H9 (cell line): ENCODE measurements at regions not wholly inside any gene's neighbourhood (a gene's known extent, or its start where the extent isn't known, plus 50 kb on each side); places are given as distances from the start of the nearest gene placed in this dataset.
"Not testable (repeated sequence)": the region's sequence is repeated elsewhere in the genome, so short reads cannot be mapped to it uniquely, and the experiment has no call there.

Experiments used
- DNase-seq: peaks from one replicate; pipeline ENCODE4 v3.0.0-alpha.2; 2017
- H2AFZ ChIP-seq: one replicate; pipeline ENCODE4 v1.6.1; 2013; ENCODE audit warnings: mild to moderate bottlenecking, low read length, control low read depth, moderate library complexity
- H2AK5ac ChIP-seq: 2 replicates; pipeline ENCODE4 v1.6.1; 2013; ENCODE audit warnings: low read length, control low read depth, mixed read lengths; ENCODE audit not compliant: insufficient read length
- H2BK120ac ChIP-seq: one replicate; pipeline ENCODE4 v1.6.1; 2013; ENCODE audit warnings: low read depth, mild to moderate bottlenecking, low read length, control low read depth, inconsistent platforms; ENCODE audit not compliant: poor library complexity, severe bottlenecking
- H2BK12ac ChIP-seq: 2 replicates; pipeline ENCODE4 v1.6.1; 2013; ENCODE audit warnings: low read length, control low read depth, mixed read lengths, low read depth; ENCODE audit not compliant: insufficient read length
- H2BK15ac ChIP-seq: 2 replicates; pipeline ENCODE4 v1.6.1; 2013; ENCODE audit warnings: low read depth, low read length, control low read depth
- H2BK20ac ChIP-seq: one replicate; pipeline ENCODE4 v1.6.1; 2013; ENCODE audit warnings: low read depth, mild to moderate bottlenecking, low read length, control low read depth, inconsistent platforms; ENCODE audit not compliant: poor library complexity, severe bottlenecking
- H2BK5ac ChIP-seq: 2 replicates; pipeline ENCODE4 v1.6.1; 2013; ENCODE audit warnings: low read length, control low read depth, mixed read lengths; ENCODE audit not compliant: insufficient read length
- H3K14ac ChIP-seq: 2 replicates; pipeline ENCODE4 v1.6.1; 2013; ENCODE audit warnings: low read length, control low read depth; ENCODE audit not compliant: insufficient read depth
- H3K18ac ChIP-seq: 2 replicates; pipeline ENCODE4 v1.6.1; 2013; ENCODE audit warnings: low read depth, mild to moderate bottlenecking, mixed read lengths, low read length, control low read depth; ENCODE audit not compliant: insufficient read length
- H3K23ac ChIP-seq: 2 replicates; pipeline ENCODE4 v1.6.1; 2013; ENCODE audit warnings: low read length, control low read depth, mixed read lengths, low read depth; ENCODE audit not compliant: insufficient read length
- H3K23me2 ChIP-seq: 2 replicates; pipeline ENCODE4 v1.6.1; 2013; ENCODE audit warnings: low read depth, mild to moderate bottlenecking, mixed read lengths, low read length, control low read depth; ENCODE audit not compliant: insufficient read length, poor library complexity, severe bottlenecking
- H3K27ac ChIP-seq: 2 replicates; pipeline ENCODE4 v1.5.1; 2013; ENCODE audit warnings: low read length, control low read depth, mixed read lengths, low read depth; ENCODE audit not compliant: insufficient read length
- H3K27me3 ChIP-seq: 2 replicates; pipeline ENCODE4 v1.6.1; 2013; ENCODE audit warnings: low read length, control low read depth, inconsistent platforms; ENCODE audit not compliant: insufficient read depth
- H3K4ac ChIP-seq: 2 replicates; pipeline ENCODE4 v1.6.1; 2013; ENCODE audit warnings: low read depth, mild to moderate bottlenecking, control low read depth, inconsistent platforms, low read length, moderate library complexity
- H3K4me1 ChIP-seq: 2 replicates; pipeline ENCODE4 v1.6.1; 2013; ENCODE audit warnings: low read length, control low read depth, inconsistent platforms; ENCODE audit not compliant: insufficient read depth
- H3K4me2 ChIP-seq: 2 replicates; pipeline ENCODE4 v1.6.1; 2013; ENCODE audit warnings: low read length, control low read depth, mixed read lengths; ENCODE audit not compliant: insufficient read length, insufficient read depth
- H3K56ac ChIP-seq: 2 replicates; pipeline ENCODE4 v1.6.1; 2013; ENCODE audit warnings: low read depth, mild to moderate bottlenecking, mixed read lengths, low read length, control low read depth; ENCODE audit not compliant: insufficient read length
- H3K79me1 ChIP-seq: 2 replicates; pipeline ENCODE4 v1.6.1; 2013; ENCODE audit warnings: low read depth, mild to moderate bottlenecking, moderate library complexity, low read length, control low read depth, inconsistent platforms; ENCODE audit not compliant: insufficient read depth, poor library complexity, severe bottlenecking
- H3K79me2 ChIP-seq: 2 replicates; pipeline ENCODE4 v1.6.1; 2013; ENCODE audit warnings: low read length, control low read depth, inconsistent platforms; ENCODE audit not compliant: insufficient read depth
- H3K9ac ChIP-seq: 2 replicates; pipeline ENCODE4 v1.6.1; 2013; ENCODE audit warnings: low read length, control low read depth, mixed read lengths; ENCODE audit not compliant: insufficient read length; ENCODE audit errors: extremely low read depth
- H3K9me3 ChIP-seq: one replicate; pipeline ENCODE4 v1.6.1; 2013; ENCODE audit warnings: low read depth, low read length, inconsistent platforms; ENCODE audit not compliant: control insufficient read depth
- H3T11ph ChIP-seq: one replicate; pipeline ENCODE4 v1.6.1; 2013; ENCODE audit warnings: mild to moderate bottlenecking, low read length, control low read depth, inconsistent platforms
- H4K20me1 ChIP-seq: one replicate; pipeline ENCODE4 v1.6.1; 2013; ENCODE audit not compliant: control insufficient read depth, insufficient read length, insufficient read depth
- H4K5ac ChIP-seq: 2 replicates; pipeline ENCODE4 v1.6.1; 2013; ENCODE audit warnings: low read depth, mild to moderate bottlenecking, mixed read lengths, low read length, control low read depth; ENCODE audit not compliant: insufficient read length
- H4K8ac ChIP-seq: replicated peaks from 2 replicates; pipeline ENCODE4 v1.6.1; 2013; ENCODE audit warnings: low read length, control low read depth, mixed read lengths, low read depth; ENCODE audit not compliant: insufficient read length
- H4K91ac ChIP-seq: 2 replicates; pipeline ENCODE4 v1.6.1; 2013; ENCODE audit warnings: low read depth, mild to moderate bottlenecking, moderate library complexity, mixed read lengths, low read length, control low read depth; ENCODE audit not compliant: insufficient read length
- H3K27ac Mint-ChIP-seq, 3 experiments: 2 replicates in 2 of 3; 3 replicates in 1 of 3; pipeline ENCODE4 v1.8.0; 2020 to 2021; ENCODE audit warnings: mixed read lengths in 3 of 3, mild to moderate bottlenecking in 1 of 3, moderate library complexity in 1 of 3
- H3K27me3 Mint-ChIP-seq: 2 replicates; pipeline ENCODE4 v1.8.0; 2021; ENCODE audit warnings: low read depth, mild to moderate bottlenecking, moderate library complexity, mixed read lengths
- H3K36me3 Mint-ChIP-seq, 3 experiments: 2 replicates in 2 of 3; 3 replicates in 1 of 3; pipeline ENCODE4 v1.8.0; 2020 to 2021; ENCODE audit warnings: low read depth in 3 of 3, mixed read lengths in 3 of 3; ENCODE audit not compliant: insufficient read depth in 1 of 3
- H3K4me1 Mint-ChIP-seq, 2 experiments: 2 replicates each; pipeline ENCODE4 v1.8.0; 2020; ENCODE audit warnings: mixed read lengths in 2 of 2
- H3K4me3 Mint-ChIP-seq, 2 experiments: 2 replicates in 1 of 2; 3 replicates in 1 of 2; pipeline ENCODE4 v1.8.0; 2020 to 2021; ENCODE audit warnings: mild to moderate bottlenecking in 2 of 2, mixed read lengths in 2 of 2, moderate library complexity in 1 of 2
- H3K9me3 Mint-ChIP-seq, 2 experiments: 2 replicates in 1 of 2; 3 replicates in 1 of 2; pipeline ENCODE4 v1.8.0; 2020; ENCODE audit warnings: mild to moderate bottlenecking in 2 of 2, mixed read lengths in 2 of 2, moderate library complexity in 1 of 2
- CTCF ChIP-seq: fragments of 200-600 bp; sonication (generic); conservative IDR thresholded peaks from 3 replicates; pipeline ENCODE4 v1.8.0; 2021; ENCODE audit warnings: antibody characterized with exemption, mild to moderate bottlenecking
- WGBS: extraction: QIAGEN DNeasy Blood & Tissue Kit; methylation state at CpG from one replicate; pipeline ENCODE4 v1.1.7; 2013; ENCODE audit warnings: missing lambda C conversion rate, low lambda C conversion rate, mixed read lengths; ENCODE audit not compliant: insufficient read length; ENCODE audit errors: extremely low coverage; 5-methylcytosine and 5-hydroxymethylcytosine counted together

DNA sequence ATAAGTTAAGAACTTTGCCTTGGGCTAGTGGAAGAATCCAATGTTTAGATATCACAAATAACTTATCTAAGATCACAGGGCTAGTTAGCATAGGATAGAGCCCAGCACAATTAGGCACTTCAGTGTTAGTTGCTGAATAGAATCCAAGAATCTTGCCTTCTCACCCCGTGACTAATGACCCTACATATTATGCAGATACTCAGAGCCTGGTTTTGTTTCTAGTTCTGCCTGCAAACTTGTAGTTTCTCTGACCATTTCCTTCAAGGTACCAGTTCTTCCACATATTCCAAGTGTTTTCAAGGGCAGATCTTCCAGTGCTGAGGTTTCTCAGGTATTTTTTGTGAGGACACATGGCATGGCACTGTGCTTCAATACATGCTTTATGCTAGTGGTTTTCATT is 239.3 kb downstream of the KCNK2 start:
- Histone ChIP-seq H2AFZ (no peak overlapping the region), H3T11ph (no peak overlapping the region), H2BK15ac (no peak overlapping the region), H3K18ac (no peak overlapping the region), H3K4me1 (no peaks in the 10 kb centered on the region), H2AK5ac (no peak overlapping the region), H3K9ac (no peak overlapping the region), H3K4ac (no peak overlapping the region), H3K9me3 (peaks cover 7% of the 10 kb centered on the region), H4K20me1 (no peaks in the 10 kb centered on the region), H2BK120ac (no peak overlapping the region), H4K8ac (no peak overlapping the region), H3K27ac (no peak overlapping the region), H3K23me2 (no peaks in the 10 kb centered on the region), H2BK20ac (no peak overlapping the region), H3K79me2 (no peaks in the 10 kb centered on the region), H4K5ac (no peak overlapping the region), H3K14ac (no peak overlapping the region), H3K56ac (no peak overlapping the region), H2BK5ac (no peak overlapping the region), H2BK12ac (no peak overlapping the region), H3K27me3 (no peaks in the 10 kb centered on the region), H4K91ac (no peak overlapping the region), H3K4me2 (no peak overlapping the region), H3K79me1 (no peaks in the 10 kb centered on the region), H3K23ac (no peak overlapping the region)
- DNase-seq, result no peak
- Mint-ChIP-seq H3K36me3 (peaks cover 5 to 16% (median 9%) of the 10 kb centered on the region in 3 experiments), H3K9me3 (peaks cover 20 to 24% of the 10 kb centered on the region in 2 experiments), H3K4me1 (no peaks in the 10 kb centered on the region), H3K4me3 (no peak overlapping the region), H3K27ac (no peak overlapping the region), H3K27me3 (no peaks in the 10 kb centered on the region)
- TF ChIP-seq CTCF, result no peak
- no CpG with 5 or more reads among the region's 1 CpG for WGBS

- H3K27ac Mint-ChIP-seq, H2AK5ac ChIP-seq, H3K79me1 ChIP-seq, H4K20me1 ChIP-seq, H3K23me2 ChIP-seq, H2AFZ ChIP-seq, H3K23ac ChIP-seq, H3K4me3 Mint-ChIP-seq, H3K56ac ChIP-seq, H4K5ac ChIP-seq, H3K9ac ChIP-seq, H3K4me1 ChIP-seq, H2BK20ac ChIP-seq, H3K4me1 Mint-ChIP-seq, H3K9me3 ChIP-seq, H3K18ac ChIP-seq, H3K27me3 Mint-ChIP-seq, H3K27me3 ChIP-seq, H2BK5ac ChIP-seq, H3K27ac ChIP-seq, H3K4ac ChIP-seq, H2BK15ac ChIP-seq, H3K4me2 ChIP-seq, H4K8ac ChIP-seq, H4K91ac ChIP-seq, H2BK12ac ChIP-seq, H3T11ph ChIP-seq, H2BK120ac ChIP-seq, H3K14ac ChIP-seq, DNase-seq, H3K79me2 ChIP-seq: not testable (repeated sequence)
- Mint-ChIP-seq H3K9me3 (peaks cover 20 to 24% of the 10 kb centered on the region in 2 experiments), H3K36me3 (peaks cover 5 to 16% (median 9%) of the 10 kb centered on the region in 3 experiments)
- no CpG with 5 or more reads among the region's 3 CpGs for WGBS
These were observed 241.5 kb downstream of the KCNK2 start for GRCh38 chr1:215323992-215324391.
